CD4-positive, CD25-positive, alpha-beta regulatory T cell (primary cell): ENCODE measurements at regions not wholly inside any gene's neighbourhood (a gene's known extent, or its start where the extent isn't known, plus 50 kb on each side); places are given as distances from the start of the nearest gene placed in this dataset.
"Not testable (repeated sequence)": the region's sequence is repeated elsewhere in the genome, so short reads cannot be mapped to it uniquely, and the experiment has no call there.

Experiments
- ATAC-seq, 2 donors: fragments of 150-1000 bp; cut with Tn5 transposase; one replicate each; pipeline ENCODE4 v1.10.0; 2021; ENCODE audit warnings: low read depth in 2 of 2, moderate number of reproducible peaks in 2 of 2, moderate library complexity in 1 of 2
- DNase-seq, 3 donors: peaks; one replicate each; pipeline versions ENCODE4 v3.0.0 to v3.0.0-alpha.2; 2012 to 2022; ENCODE audit warnings: mixed read lengths in 1 of 3
- H3K27ac ChIP-seq: one replicate; pipeline ENCODE4 v1.7.0; 2013; ENCODE audit warnings: mild to moderate bottlenecking, low read length; ENCODE audit not compliant: insufficient read depth, poor library complexity, severe bottlenecking
- H3K27me3 ChIP-seq: one replicate; pipeline ENCODE4 v1.7.0; 2013; ENCODE audit warnings: low read length; ENCODE audit not compliant: control insufficient read depth, insufficient read depth
- H3K36me3 ChIP-seq: one replicate; pipeline ENCODE4 v1.7.0; 2013; ENCODE audit warnings: mild to moderate bottlenecking, low read length, moderate library complexity; ENCODE audit not compliant: control insufficient read depth, insufficient read depth
- H3K4me1 ChIP-seq: 2 replicates; pipeline ENCODE4 v1.7.0; 2013; ENCODE audit warnings: mild to moderate bottlenecking, low read length; ENCODE audit not compliant: insufficient read depth, control insufficient read depth, poor library complexity, severe bottlenecking
- H3K4me3 ChIP-seq: one replicate; pipeline ENCODE4 v1.7.0; 2013; ENCODE audit warnings: low read depth, mild to moderate bottlenecking, low read length, moderate library complexity
- H3K9me3 ChIP-seq, 2 experiments: 1 replicate in 1 of 2; 2 replicates in 1 of 2; pipeline ENCODE4 v1.7.0; 2013; ENCODE audit warnings: low read length in 2 of 2, mild to moderate bottlenecking in 1 of 2, moderate library complexity in 1 of 2; ENCODE audit not compliant: control insufficient read depth in 2 of 2
- H3K27ac Mint-ChIP-seq, 3 donors: one replicate each; pipeline ENCODE4 v1.8.0; 2020 to 2022; ENCODE audit warnings: mild to moderate bottlenecking in 3 of 3, mixed read lengths in 3 of 3, moderate library complexity in 2 of 3
- H3K27me3 Mint-ChIP-seq: one replicate; pipeline ENCODE4 v1.8.0; 2022; ENCODE audit warnings: mild to moderate bottlenecking, mixed read lengths
- H3K36me3 Mint-ChIP-seq: one replicate; pipeline ENCODE4 v1.8.0; 2020; ENCODE audit warnings: mixed read lengths
- H3K4me1 Mint-ChIP-seq, 4 donors: one replicate each; pipeline ENCODE4 v1.8.0; 2020 to 2022; ENCODE audit warnings: mixed read lengths in 4 of 4, mild to moderate bottlenecking in 1 of 4
- H3K4me3 Mint-ChIP-seq, 4 donors: one replicate each; pipeline ENCODE4 v1.8.0; 2020 to 2022; ENCODE audit warnings: mild to moderate bottlenecking in 4 of 4, mixed read lengths in 4 of 4, moderate library complexity in 3 of 4
- H3K9me3 Mint-ChIP-seq, 7 donors: one replicate each; pipeline ENCODE4 v1.8.0; 2020 to 2022; ENCODE audit warnings: mixed read lengths in 7 of 7, mild to moderate bottlenecking in 3 of 7, moderate library complexity in 2 of 7

DNA sequence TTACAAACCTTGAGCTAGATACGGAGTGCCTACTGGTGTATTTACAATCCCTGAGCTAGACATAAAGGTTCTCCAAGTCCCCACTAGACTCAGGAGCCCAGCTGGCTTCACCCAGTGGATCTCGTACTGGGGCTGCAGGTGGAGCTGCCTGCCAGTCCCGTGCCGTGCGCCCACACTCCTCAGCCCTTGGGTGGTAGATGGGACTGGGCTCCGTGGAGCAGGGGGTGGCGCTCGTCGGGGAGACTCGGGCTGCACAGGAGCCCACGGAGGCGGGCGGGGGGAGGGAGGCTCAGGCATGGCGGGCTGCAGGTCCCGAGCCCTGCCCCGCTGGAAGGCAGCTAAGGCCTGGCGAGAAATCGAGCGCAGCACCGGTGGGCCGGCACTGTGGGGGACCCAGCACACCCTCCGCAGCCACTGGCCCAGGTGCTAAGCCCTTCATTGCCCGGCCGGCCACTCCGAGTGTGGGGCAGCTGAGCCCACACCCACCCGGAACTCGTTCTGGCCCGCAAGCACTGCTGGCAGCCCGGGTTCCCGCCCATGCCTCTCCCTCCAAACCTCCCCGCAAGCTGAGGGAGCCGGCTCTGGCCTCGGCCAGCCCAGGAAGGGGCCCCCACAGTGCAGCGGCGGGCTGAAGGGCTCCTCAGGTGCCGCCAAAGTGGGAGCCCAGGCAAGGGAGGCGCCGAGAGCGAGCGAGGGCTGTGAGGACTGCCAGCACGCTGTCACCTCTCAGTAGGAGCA lies 164.2 kb upstream of the TEX13C start:
- H3K4me1 Mint-ChIP-seq, H3K9me3 Mint-ChIP-seq, H3K27ac Mint-ChIP-seq, H3K4me3 Mint-ChIP-seq, H3K36me3 ChIP-seq, H3K36me3 Mint-ChIP-seq, H3K27me3 Mint-ChIP-seq, H3K4me3 ChIP-seq, H3K9me3 ChIP-seq, H3K27me3 ChIP-seq, H3K27ac ChIP-seq, H3K4me1 ChIP-seq, DNase-seq, ATAC-seq: not testable (repeated sequence)

GRCh38 chrX:125170459-125170858 lies 149.2 kb upstream of the TEX13C start:
- Mint-ChIP-seq H3K4me1 (no peaks in the 10 kb centered on the region), H3K4me3 (no peak overlapping the region), H3K9me3 (peaks cover 0 to 1% (median 0%) of the 10 kb centered on the region in 7 donors), H3K36me3 (no peaks in the 10 kb centered on the region), H3K27ac (no peak overlapping the region), H3K27me3 (no peaks in the 10 kb centered on the region)
- DNase-seq (no peak), ATAC-seq (no peak)
- Histone ChIP-seq H3K9me3 (no peaks in the 10 kb centered on the region), H3K4me1 (no peaks in the 10 kb centered on the region), H3K27ac (no peak overlapping the region), H3K36me3 (no peaks in the 10 kb centered on the region), H3K27me3 (no peaks in the 10 kb centered on the region), H3K4me3 (no peak overlapping the region)

DNA sequence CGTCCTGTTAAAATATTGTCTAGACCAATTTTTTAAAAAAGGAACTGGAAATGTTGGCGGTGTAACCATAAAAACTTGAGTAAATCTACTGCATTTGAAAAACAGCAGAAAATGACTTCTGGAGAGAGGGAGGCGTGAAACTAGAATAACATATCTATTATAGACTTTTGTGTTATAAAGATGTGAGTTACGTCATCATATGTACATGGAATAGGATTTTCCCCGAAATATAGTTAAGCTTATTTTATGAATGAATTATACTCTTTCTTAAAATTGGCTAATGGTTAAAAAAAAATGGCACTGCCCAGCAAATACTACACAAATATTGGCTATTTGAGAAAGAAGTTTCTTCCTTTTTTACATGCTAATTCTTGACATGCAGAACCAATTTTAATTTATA lies 147.1 kb upstream of the TEX13C start:
- Histone ChIP-seq H3K36me3 (no peaks in the 10 kb centered on the region), H3K9me3 (no peaks in the 10 kb centered on the region), H3K27me3 (no peaks in the 10 kb centered on the region), H3K27ac (no peak overlapping the region), H3K4me1 (no peaks in the 10 kb centered on the region), H3K4me3 (no peak overlapping the region)
- DNase-seq (no peak), ATAC-seq (no peak)
- Mint-ChIP-seq H3K36me3 (no peaks in the 10 kb centered on the region), H3K4me3 (no peak overlapping the region), H3K27me3 (no peaks in the 10 kb centered on the region), H3K27ac (no peak overlapping the region), H3K4me1 (no peaks in the 10 kb centered on the region), H3K9me3 (peaks cover 0 to 2% (median 0%) of the 10 kb centered on the region in 7 donors)

GRCh38 chrX:125175991-125176584 lies 143.6 kb upstream of the TEX13C start:
- Histone ChIP-seq H3K4me1 (no peaks in the 10 kb centered on the region), H3K27ac (no peak overlapping the region), H3K9me3 (no peaks in the 10 kb centered on the region), H3K27me3 (no peaks in the 10 kb centered on the region), H3K4me3 (no peak overlapping the region), H3K36me3 (no peaks in the 10 kb centered on the region)
- H3K9me3 Mint-ChIP-seq, result peaks cover 0 to 1% (median 0%) of the 10 kb centered on the region in 7 donors
- no peak for DNase-seq
- H3K4me1 Mint-ChIP-seq, result no peaks in the 10 kb centered on the region
- no peak overlapping the region for H3K4me3 Mint-ChIP-seq
- ATAC-seq, result no peak
- H3K27ac Mint-ChIP-seq, result no peak overlapping the region
- H3K36me3 Mint-ChIP-seq, result no peaks in the 10 kb centered on the region
- H3K27me3 Mint-ChIP-seq, result no peaks in the 10 kb centered on the region

DNA sequence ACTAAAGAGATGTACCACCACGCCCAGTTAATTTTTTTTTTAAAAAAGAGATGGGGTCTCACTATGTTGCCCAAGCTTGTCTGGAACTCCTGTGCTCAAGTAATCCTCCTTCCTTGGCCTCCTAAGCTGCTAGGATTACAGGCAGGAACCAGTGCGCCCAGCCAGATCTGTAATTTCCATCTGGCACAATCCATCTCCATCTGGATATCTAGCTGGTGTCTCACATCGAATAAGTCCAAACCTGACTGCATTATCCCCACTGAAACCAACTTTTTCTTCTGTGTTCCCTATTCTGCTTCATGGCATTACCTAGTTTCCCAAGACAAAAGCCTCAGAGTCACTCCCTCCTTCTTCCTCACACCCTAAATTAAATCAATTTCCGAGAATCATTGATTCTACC lies 125.8 kb upstream of the TEX13C start:
- Mint-ChIP-seq H3K9me3 (peaks cover 0 to 2% (median 0%) of the 10 kb centered on the region in 7 donors), H3K36me3 (no peaks in the 10 kb centered on the region)
- H3K9me3 ChIP-seq, result no peaks in the 10 kb centered on the region

DNA sequence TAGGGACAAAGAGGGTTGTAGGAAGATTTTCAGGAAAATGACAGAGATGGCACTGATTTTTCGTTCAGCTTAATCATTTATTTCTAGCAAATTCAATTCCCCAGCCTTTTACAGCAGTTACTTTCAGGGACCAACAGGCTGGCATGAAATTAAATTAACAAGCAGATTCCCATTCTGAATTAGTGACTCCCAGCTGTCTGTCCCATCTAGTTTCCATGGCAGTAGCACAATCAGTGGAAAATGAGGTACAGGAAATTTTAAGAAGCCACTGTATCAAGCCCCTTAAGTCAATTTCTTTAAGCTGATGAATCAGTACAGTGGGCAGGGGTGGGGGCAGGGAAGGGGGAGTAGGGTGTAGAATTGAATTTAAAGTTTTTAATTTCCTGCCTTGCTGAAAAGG lies 121.1 kb upstream of the TEX13C start:
- H3K4me1 ChIP-seq, result peaks cover 7% of the 10 kb centered on the region
- Mint-ChIP-seq H3K27ac (peak overlapping the region in 1 of 3 donors; percentile 60), H3K27me3 (peaks cover 23% of the 10 kb centered on the region), H3K4me1 (peaks cover 0 to 7% (median 0%) of the 10 kb centered on the region in 4 donors), H3K9me3 (peaks cover 0 to 2% (median 0%) of the 10 kb centered on the region in 7 donors), H3K4me3 (no peak overlapping the region), H3K36me3 (no peaks in the 10 kb centered on the region)
- no peaks in the 10 kb centered on the region for H3K9me3 ChIP-seq
- no peak for ATAC-seq
- no peak overlapping the region for H3K4me3 ChIP-seq
- peaks cover 8% of the 10 kb centered on the region for H3K27me3 ChIP-seq
- no peak overlapping the region for H3K27ac ChIP-seq
- DNase-seq, result no peak
- no peaks in the 10 kb centered on the region for H3K36me3 ChIP-seq

More for the DNA sequence above, 125.8 kb upstream of the TEX13C start:
- Histone ChIP-seq H3K27me3 (peaks cover 4% of the 10 kb centered on the region), H3K4me3 (no peak overlapping the region), H3K27ac (no peak overlapping the region), H3K4me1 (no peaks in the 10 kb centered on the region), H3K36me3 (no peaks in the 10 kb centered on the region)
- ATAC-seq (no peak), DNase-seq (no peak)
- Mint-ChIP-seq H3K4me3 (no peak overlapping the region), H3K27ac (no peak overlapping the region), H3K27me3 (peaks cover 8% of the 10 kb centered on the region), H3K4me1 (no peaks in the 10 kb centered on the region)

DNA sequence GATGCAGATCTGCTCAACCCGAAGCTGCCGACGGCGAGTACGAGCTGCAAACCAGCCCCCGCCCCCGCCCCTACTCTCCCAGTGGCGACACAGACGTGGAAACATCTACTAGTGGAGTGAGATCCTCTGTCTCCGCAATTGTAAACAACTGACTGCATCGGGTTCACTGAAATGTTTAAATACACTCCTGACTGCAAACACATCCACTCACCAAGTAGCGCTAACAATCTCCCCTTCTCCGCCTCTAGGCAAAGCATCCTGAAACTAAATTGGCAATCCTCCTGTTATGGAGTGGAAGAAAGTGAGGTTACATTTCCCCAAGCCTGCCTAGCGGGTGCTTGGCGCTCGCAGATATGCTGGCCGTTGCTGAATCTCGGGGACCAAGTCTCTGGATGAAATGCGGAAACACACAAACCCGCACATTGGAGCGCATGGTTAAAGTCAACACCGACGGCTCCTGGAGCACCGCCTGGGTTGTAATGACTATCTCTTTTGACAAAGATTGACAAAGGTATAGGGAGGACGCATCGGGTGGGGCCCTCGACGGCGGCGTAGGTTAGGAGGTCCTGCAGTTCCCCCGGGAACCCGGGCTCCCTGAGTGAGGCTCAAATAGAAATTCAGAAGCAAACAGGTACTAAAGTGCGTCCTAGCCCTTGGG lies 117.0 kb upstream of the TEX13C start:
- H3K9me3 Mint-ChIP-seq, result peaks cover 0 to 2% (median 0%) of the 10 kb centered on the region in 7 donors
- H3K27me3 Mint-ChIP-seq, result peaks cover 41% of the 10 kb centered on the region
- H3K27ac Mint-ChIP-seq, result no peak overlapping the region
- no peak overlapping the region for H3K4me3 ChIP-seq
- peaks cover 0 to 19% (median 4%) of the 10 kb centered on the region in 4 donors for H3K4me1 Mint-ChIP-seq
- no peaks in the 10 kb centered on the region for H3K9me3 ChIP-seq
- H3K36me3 Mint-ChIP-seq, result no peaks in the 10 kb centered on the region
- DNase-seq (no peak), ATAC-seq (no peak)
- no peaks in the 10 kb centered on the region for H3K36me3 ChIP-seq
- H3K27me3 ChIP-seq, result peaks cover 7% of the 10 kb centered on the region
- peak overlapping the region in 3 of 4 donors; percentile 18 to 68 (median 67) for H3K4me3 Mint-ChIP-seq
- peaks cover 14% of the 10 kb centered on the region for H3K4me1 ChIP-seq
- no peak overlapping the region for H3K27ac ChIP-seq
